OCI-LY1 (cell line): ENCODE measurements at regions not wholly inside any gene's neighbourhood (a gene's known extent, or its start where the extent isn't known, plus 50 kb on each side); places are given as distances from the start of the nearest gene placed in this dataset.
"Not testable (repeated sequence)": the region's sequence is repeated elsewhere in the genome, so short reads cannot be mapped to it uniquely, and the experiment has no call there.

Source experiments
- EZH2 ChIP-seq: fragments of 200-600 bp; sonication (generic), shearing (Covaris generic); IDR thresholded peaks from 2 replicates; pipeline ENCODE4 v1.8.0; 2017; ENCODE audit warnings: borderline replicate concordance, mixed run types, mild to moderate bottlenecking, antibody characterized with exemption, low read length, moderate library complexity, mixed read lengths
- TF ChIP-seq, protein P1 (sequence below): fragments of 200-600 bp; sonication (generic), shearing (Covaris generic); IDR thresholded peaks from 2 replicates; pipeline ENCODE4 v1.5.1; 2017; ENCODE audit warnings: mild to moderate bottlenecking, antibody characterized with exemption, low read length, moderate library complexity, mixed read lengths

DNA sequence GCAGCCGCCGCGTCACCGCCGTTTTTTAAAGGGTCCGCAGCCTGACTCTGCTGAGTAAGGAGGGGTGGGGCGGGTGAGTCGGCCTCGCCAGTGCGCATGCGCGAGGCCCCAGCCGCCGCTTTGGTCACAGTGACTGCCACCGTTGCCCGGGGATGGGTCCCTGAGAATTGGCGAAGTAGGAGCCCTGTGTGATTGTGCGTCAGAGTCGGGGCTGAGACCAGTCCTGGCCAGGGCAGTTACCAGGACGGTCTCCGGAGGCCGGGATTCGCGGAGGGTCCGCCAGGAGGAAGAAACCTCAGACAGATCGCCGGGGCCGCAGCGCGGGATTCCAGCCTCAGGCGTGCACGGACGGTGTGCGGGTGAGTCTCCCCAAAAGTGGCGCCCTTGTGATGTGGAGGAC is 1386.9 kb upstream of the PCDH10 start:
- TF ChIP-seq, protein P1, sequence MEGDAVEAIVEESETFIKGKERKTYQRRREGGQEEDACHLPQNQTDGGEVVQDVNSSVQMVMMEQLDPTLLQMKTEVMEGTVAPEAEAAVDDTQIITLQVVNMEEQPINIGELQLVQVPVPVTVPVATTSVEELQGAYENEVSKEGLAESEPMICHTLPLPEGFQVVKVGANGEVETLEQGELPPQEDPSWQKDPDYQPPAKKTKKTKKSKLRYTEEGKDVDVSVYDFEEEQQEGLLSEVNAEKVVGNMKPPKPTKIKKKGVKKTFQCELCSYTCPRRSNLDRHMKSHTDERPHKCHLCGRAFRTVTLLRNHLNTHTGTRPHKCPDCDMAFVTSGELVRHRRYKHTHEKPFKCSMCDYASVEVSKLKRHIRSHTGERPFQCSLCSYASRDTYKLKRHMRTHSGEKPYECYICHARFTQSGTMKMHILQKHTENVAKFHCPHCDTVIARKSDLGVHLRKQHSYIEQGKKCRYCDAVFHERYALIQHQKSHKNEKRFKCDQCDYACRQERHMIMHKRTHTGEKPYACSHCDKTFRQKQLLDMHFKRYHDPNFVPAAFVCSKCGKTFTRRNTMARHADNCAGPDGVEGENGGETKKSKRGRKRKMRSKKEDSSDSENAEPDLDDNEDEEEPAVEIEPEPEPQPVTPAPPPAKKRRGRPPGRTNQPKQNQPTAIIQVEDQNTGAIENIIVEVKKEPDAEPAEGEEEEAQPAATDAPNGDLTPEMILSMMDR: not testable (repeated sequence)
- TF ChIP-seq EZH2: not testable (repeated sequence)
